HEK293T (cell line): ENCODE measurements at regions not wholly inside any gene's neighbourhood (a gene's known extent, or its start where the extent isn't known, plus 50 kb on each side); places are given as distances from the start of the nearest gene placed in this dataset.
"Not testable (repeated sequence)": the region's sequence is repeated elsewhere in the genome, so short reads cannot be mapped to it uniquely, and the experiment has no call there.

Experiments used
- CTCF ChIA-PET: fragments of 350-600 bp; formaldehyde crosslinking; extraction: SDS; loops from one replicate; lab custom pipeline; 2021; ENCODE audit warnings: antibody characterized with exemption, inconsistent platforms; lab: Yijun Ruan, JAX
- POLR2A ChIA-PET: fragments of 350-600 bp; formaldehyde crosslinking; extraction: SDS; loops from one replicate; lab custom pipeline; 2020; ENCODE audit warnings: antibody characterized with exemption, inconsistent platforms; lab: Yijun Ruan, JAX
- DNase-seq: peaks from one replicate; pipeline ENCODE4 v3.0.0; 2012; ENCODE audit warnings: mixed read lengths; ENCODE audit errors: extremely low spot score
- ARNT ChIP-seq: fragments of 450-650 bp; IDR thresholded peaks from 2 replicates; pipeline ENCODE4 v1.6.1; 2017; ENCODE audit warnings: mild to moderate bottlenecking
- BHLHE40 ChIP-seq: fragments of 450-650 bp; IDR thresholded peaks from 2 replicates; pipeline ENCODE4 v1.6.1; 2016; ENCODE audit warnings: mild to moderate bottlenecking, moderate library complexity, borderline replicate concordance
- CTBP1 ChIP-seq: fragments of 450-650 bp; IDR thresholded peaks from 2 replicates; pipeline ENCODE4 v1.6.1; 2016; ENCODE audit warnings: borderline replicate concordance
- ELF4 ChIP-seq: fragments of 450-650 bp; IDR thresholded peaks from 2 replicates; pipeline ENCODE4 v1.6.1; 2017; ENCODE audit warnings: antibody characterized with exemption
- FOXA1 ChIP-seq: fragments of 450-650 bp; IDR thresholded peaks from 2 replicates; pipeline ENCODE4 v1.6.1; 2016; ENCODE audit warnings: mild to moderate bottlenecking
- FOXK2 ChIP-seq: fragments of 450-650 bp; IDR thresholded peaks from 2 replicates; pipeline ENCODE4 v1.6.1; 2016; ENCODE audit warnings: mild to moderate bottlenecking
- FOXM1 ChIP-seq: fragments of 450-650 bp; IDR thresholded peaks from 2 replicates; pipeline ENCODE4 v1.6.1; 2017; ENCODE audit warnings: mild to moderate bottlenecking, borderline replicate concordance
- HDGF ChIP-seq: fragments of 450-650 bp; IDR thresholded peaks from 2 replicates; pipeline ENCODE4 v1.6.1; 2017; ENCODE audit warnings: antibody characterized with exemption, borderline replicate concordance
- L3MBTL2 ChIP-seq: fragments of 450-650 bp; conservative IDR thresholded peaks from 2 replicates; pipeline ENCODE4 v1.6.1; 2016; ENCODE audit warnings: mild to moderate bottlenecking
- LEF1 ChIP-seq: fragments of 450-650 bp; IDR thresholded peaks from 2 replicates; pipeline ENCODE4 v1.6.1; 2017; ENCODE audit warnings: mild to moderate bottlenecking, borderline replicate concordance
- NFRKB ChIP-seq: fragments of 450-650 bp; IDR thresholded peaks from 2 replicates; pipeline ENCODE4 v1.6.1; 2016; ENCODE audit warnings: mild to moderate bottlenecking, moderate library complexity
- SP1 ChIP-seq: fragments of 450-650 bp; IDR thresholded peaks from 2 replicates; pipeline ENCODE4 v1.6.1; 2017
- SUZ12 ChIP-seq: fragments of 450-650 bp; IDR thresholded peaks from 2 replicates; pipeline ENCODE4 v1.6.1; 2016; ENCODE audit warnings: mild to moderate bottlenecking
- TARDBP ChIP-seq: fragments of 450-650 bp; IDR thresholded peaks from 2 replicates; pipeline ENCODE4 v1.6.1; 2016
- ZNF384 ChIP-seq: fragments of 450-650 bp; IDR thresholded peaks from 2 replicates; pipeline ENCODE4 v1.6.1; 2016
- TF ChIP-seq, protein P1 (sequence below): fragments of 450-650 bp; IDR thresholded peaks from 2 replicates; pipeline ENCODE4 v1.6.1; 2016

DNA sequence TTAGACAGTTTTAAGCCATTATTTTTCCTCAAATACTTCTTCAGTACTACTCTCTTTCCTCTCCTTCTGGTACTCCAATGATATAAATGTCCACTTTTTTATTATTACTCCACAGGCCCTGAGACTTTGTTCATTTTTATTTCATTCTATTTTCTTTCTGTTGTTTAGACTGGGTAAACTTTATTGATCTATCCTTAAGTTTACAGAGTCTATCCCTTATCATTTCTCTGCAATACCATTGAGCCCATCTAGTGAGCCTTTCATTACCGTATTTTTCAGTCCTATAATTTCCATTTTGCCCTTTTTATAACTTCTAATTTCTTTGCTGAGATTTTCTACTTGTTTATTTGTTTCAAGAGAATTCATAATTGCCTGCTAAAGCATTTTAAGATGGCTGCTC is 193.7 kb downstream of the TOX3 start:
- CTCF ChIA-PET: no interaction called here

DNA sequence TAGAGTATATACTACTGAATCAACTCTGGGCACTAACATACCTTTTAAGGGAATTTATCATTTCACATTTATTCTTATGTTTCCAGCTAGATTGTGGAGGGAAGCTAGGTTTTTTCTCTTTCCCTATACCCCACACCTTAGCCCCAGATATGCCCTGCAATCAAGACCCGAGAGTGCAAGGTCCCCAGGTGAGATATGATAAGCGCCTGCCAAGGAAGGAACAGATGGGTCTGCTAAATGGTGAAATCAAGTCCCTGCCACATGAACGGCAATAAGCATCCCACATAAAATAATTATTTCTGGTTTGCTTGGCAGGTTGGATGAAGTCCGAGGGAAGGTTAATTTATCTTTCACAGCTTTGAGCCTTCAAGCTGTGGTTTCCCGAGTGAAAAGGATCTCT is 195.5 kb downstream of the TOX3 start:
- no peak for DNase-seq
- CTCF ChIA-PET: no interaction called here
- POLR2A ChIA-PET: no interaction called here
- no peak for TF ChIP-seq CTBP1
- TF ChIP-seq SUZ12: no peak
- TF ChIP-seq, protein P1, sequence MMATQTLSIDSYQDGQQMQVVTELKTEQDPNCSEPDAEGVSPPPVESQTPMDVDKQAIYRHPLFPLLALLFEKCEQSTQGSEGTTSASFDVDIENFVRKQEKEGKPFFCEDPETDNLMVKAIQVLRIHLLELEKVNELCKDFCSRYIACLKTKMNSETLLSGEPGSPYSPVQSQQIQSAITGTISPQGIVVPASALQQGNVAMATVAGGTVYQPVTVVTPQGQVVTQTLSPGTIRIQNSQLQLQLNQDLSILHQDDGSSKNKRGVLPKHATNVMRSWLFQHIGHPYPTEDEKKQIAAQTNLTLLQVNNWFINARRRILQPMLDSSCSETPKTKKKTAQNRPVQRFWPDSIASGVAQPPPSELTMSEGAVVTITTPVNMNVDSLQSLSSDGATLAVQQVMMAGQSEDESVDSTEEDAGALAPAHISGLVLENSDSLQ: no peak
- TF ChIP-seq ELF4: no peak
- TF ChIP-seq TARDBP: no peak
- no peak for TF ChIP-seq SP1
- TF ChIP-seq FOXA1: no peak
- no peak for TF ChIP-seq FOXK2
- TF ChIP-seq HDGF: no peak

More for the DNA sequence above, 193.7 kb downstream of the TOX3 start:
- POLR2A ChIA-PET: no interaction called here
- no peak for DNase-seq
- no peak for TF ChIP-seq TARDBP
- no peak for TF ChIP-seq FOXA1
- TF ChIP-seq FOXK2: no peak
- TF ChIP-seq SP1: no peak
- TF ChIP-seq, protein P1: no peak
- no peak for TF ChIP-seq CTBP1
- TF ChIP-seq HDGF: no peak
- TF ChIP-seq LEF1: no peak
- no peak for TF ChIP-seq ARNT
- TF ChIP-seq NFRKB: no peak
- TF ChIP-seq ZNF384: no peak
- no peak for TF ChIP-seq FOXM1

DNA sequence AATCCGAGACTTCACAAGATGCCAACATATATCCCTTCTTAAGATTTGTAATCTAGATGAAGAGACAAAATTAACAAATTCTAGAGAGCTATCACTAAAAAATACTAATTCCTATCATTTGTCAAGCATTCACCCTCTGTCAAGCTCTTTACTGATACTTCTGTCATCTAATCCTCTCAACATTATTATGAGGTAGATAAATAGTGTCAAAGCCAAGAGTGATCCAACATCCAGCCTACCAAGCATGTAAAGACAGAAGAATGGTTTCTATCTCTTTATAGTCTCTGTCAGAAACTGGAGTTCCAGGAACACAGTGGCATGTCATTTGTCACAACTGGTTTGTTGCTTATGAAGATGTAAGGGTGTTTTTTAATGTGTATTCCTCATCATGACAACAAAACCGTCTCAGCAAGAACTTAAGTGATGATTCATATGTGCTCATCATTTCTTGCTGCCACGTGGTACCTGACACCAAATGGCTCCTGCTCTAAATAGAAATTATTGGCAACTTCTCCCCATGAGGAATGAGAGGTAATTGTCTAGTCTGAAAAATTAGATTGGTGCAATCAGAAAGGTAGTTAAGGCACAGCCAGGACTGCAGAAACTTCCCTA is 196.8 kb downstream of the TOX3 start:
- ChIA-PET POLR2A (no interaction called here), CTCF (no interaction called here)
- TF ChIP-seq L3MBTL2: no peak
- no peak for TF ChIP-seq HDGF
- no peak for TF ChIP-seq ZNF384
- no peak for TF ChIP-seq SUZ12
- TF ChIP-seq FOXM1: no peak
- no peak for TF ChIP-seq FOXA1
- TF ChIP-seq BHLHE40: no peak
- TF ChIP-seq, protein P1: no peak
- no peak for TF ChIP-seq TARDBP
- TF ChIP-seq NFRKB: no peak
- TF ChIP-seq FOXK2: no peak
- no peak for TF ChIP-seq LEF1
- no peak for TF ChIP-seq SP1
- TF ChIP-seq CTBP1: no peak
- TF ChIP-seq ARNT: no peak
- TF ChIP-seq ELF4: no peak
- no peak for DNase-seq

DNA sequence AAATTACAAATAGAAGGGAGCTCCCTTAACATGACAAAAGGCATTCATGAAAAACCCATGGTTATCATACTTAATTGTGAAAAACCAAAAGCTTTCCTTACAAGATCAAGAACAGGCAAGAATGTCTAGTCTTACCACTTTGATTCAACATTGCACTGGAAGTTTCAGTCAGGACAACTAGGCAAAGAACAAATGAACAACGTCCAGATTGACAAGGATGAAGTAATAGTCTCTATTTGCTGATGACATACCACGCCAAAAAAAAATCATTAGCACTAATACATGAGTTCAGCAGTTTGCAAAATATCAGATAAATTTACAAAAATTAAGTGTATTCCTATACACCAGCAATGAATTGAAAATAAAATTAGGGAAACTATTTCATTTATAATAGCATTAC is 200.2 kb downstream of the TOX3 start:
- DNase-seq: no peak
- TF ChIP-seq ARNT (no peak), L3MBTL2 (no peak), ELF4 (no peak), NFRKB (no peak), CTBP1 (no peak), FOXM1 (no peak), SP1 (no peak), LEF1 (no peak), BHLHE40 (no peak), HDGF (no peak), ZNF384 (no peak), TARDBP (no peak), FOXA1 (no peak), FOXK2 (no peak)
- TF ChIP-seq, protein P1: no peak
- ChIA-PET POLR2A (no interaction called here), CTCF (no interaction called here)

DNA sequence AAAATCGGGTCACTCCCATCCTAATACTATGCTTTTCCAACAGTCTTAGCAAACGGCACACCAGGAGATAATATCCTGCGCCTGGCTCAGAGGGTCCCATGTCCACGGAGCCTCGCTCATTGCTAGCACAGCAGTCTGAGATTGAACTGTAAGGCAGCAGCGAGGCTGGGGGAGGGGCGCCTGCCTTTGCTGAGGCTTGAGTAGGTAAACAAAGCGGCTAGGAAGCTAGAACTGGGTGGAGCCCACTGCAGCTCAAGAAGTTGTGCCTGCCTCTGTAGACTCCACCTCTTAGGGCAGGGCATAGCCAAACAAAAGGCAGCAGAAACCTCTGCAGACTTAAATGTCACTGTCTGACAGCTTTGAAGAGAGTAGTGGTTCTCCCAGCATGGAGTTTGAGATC is 213.3 kb downstream of the TOX3 start:
- POLR2A ChIA-PET, CTCF ChIA-PET, DNase-seq: not testable (repeated sequence)

DNA sequence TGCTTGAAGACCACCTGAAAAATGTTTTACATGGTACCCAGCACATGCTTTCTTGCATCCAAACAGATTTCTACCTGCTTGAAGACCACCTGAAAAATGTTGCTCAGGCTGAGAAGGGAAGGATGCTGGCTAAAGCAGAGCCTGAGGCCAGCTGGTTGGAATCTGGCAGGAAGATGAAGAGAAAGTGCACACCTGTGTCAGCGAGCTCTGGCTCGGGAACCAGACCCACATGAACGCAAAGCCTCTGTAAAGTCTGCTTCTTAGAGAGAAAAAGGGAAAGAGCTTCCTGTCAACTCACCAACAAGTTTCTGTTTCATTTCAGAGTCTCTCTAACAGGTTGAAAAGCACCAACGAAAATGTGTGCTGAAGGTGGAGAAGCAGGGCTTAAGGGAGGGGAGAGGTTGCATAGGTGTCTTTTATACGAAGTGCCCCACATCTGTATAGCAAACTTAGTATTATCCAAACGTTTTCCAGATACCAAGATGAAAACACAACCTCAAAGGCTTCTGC is 226.0 kb downstream of the TOX3 start:
- TF ChIP-seq L3MBTL2 (no peak), TARDBP (no peak), CTBP1 (no peak), ARNT (no peak), BHLHE40 (no peak)
- POLR2A ChIA-PET: no interaction called here
- DNase-seq: no peak
- CTCF ChIA-PET: no interaction called here
